Heart right ventricle (tissue), 16 donors: ENCODE measurements at regions not wholly inside any gene's neighbourhood (a gene's known extent, or its start where the extent isn't known, plus 50 kb on each side); places are given as distances from the start of the nearest gene placed in this dataset.
"Not testable (repeated sequence)": the region's sequence is repeated elsewhere in the genome, so short reads cannot be mapped to it uniquely, and the experiment has no call there.

ENCODE experiments used
- ATAC-seq, 8 donors: fragments of 200-7000 bp; cut with Tn5 transposase; one replicate each; pipeline ENCODE4 v1.9.1; 2020; ENCODE audit warnings: mild to moderate bottlenecking in 8 of 8, moderate library complexity in 8 of 8, moderate number of reproducible peaks in 1 of 8
- DNase-seq, 2 donors: peaks; one replicate each; pipeline ENCODE4 v3.0.0-alpha.2; 2020
- H3K27ac ChIP-seq, 10 donors: fragments of 200-600 bp; sonication (generic) in 2 of 10; one replicate each; pipeline versions ENCODE4 v1.5.0 to v1.8.0; 2020 to 2022; ENCODE audit warnings: mild to moderate bottlenecking in 3 of 10
- H3K27me3 ChIP-seq, 7 donors: fragments of 200-600 bp; one replicate each; pipeline ENCODE4 v1.8.0; 2021 to 2022; ENCODE audit warnings: mild to moderate bottlenecking in 2 of 7
- H3K36me3 ChIP-seq, 9 donors: fragments of 200-600 bp; sonication (generic) in 1 of 9; one replicate each; pipeline versions ENCODE4 v1.5.0 to v1.8.0; 2020 to 2022; ENCODE audit warnings: mild to moderate bottlenecking in 2 of 9
- H3K4me1 ChIP-seq, 9 donors: fragments of 200-600 bp; sonication (generic) in 1 of 9; one replicate each; pipeline versions ENCODE4 v1.5.0 to v1.8.0; 2020 to 2022; ENCODE audit warnings: mild to moderate bottlenecking in 4 of 9
- H3K4me3 ChIP-seq, 10 donors: fragments of 200-600 bp; sonication (generic) in 2 of 10; one replicate each; pipeline versions ENCODE4 v1.5.0 to v1.8.0; 2020 to 2022; ENCODE audit warnings: mild to moderate bottlenecking in 7 of 10, moderate library complexity in 2 of 10
- H3K9me3 ChIP-seq, 11 donors: fragments of 200-600 bp in 10 of 11; sonication (generic) in 2 of 11; one replicate each; pipeline versions ENCODE4 v1.5.0 to v1.8.0; 2013 to 2022; ENCODE audit warnings: mild to moderate bottlenecking in 2 of 11, control low read depth in 1 of 11, moderate library complexity in 1 of 11
- WGBS, 2 donors: extraction: QIAGEN DNeasy Blood & Tissue Kit; methylation state at CpG; one replicate each; pipeline ENCODE4 v1.1.7; 2013; ENCODE audit warnings: inconsistent platforms in 1 of 2; 5-methylcytosine and 5-hydroxymethylcytosine counted together
- intact Hi-C, 10 donors: fragments of 100-400 bp; cut with DNase I; formaldehyde crosslinking; loops; one replicate each; pipeline versions ENCODE4 v1.11.1 to v1.14.2; 2022
- TF ChIP-seq, protein P1 (sequence below), 9 donors: fragments of 200-600 bp; sonication (generic) in 2 of 9; IDR thresholded peaks; one replicate each; pipeline versions ENCODE4 v1.5.0 to v1.8.0; 2021 to 2022; ENCODE audit warnings: antibody characterized with exemption in 9 of 9, mild to moderate bottlenecking in 5 of 9, moderate library complexity in 1 of 9
- donor health status: Arrhythmogenic right ventricular cardiomyopathy.
- donor health status: ischemic (EF 13 %, LVEDD 7.1; RV severe dilation, severe dysfunction).
- donor health status: healthy with polysubstance abuse.
- donor health status: DM: no; HTN: yes; CAD: no.
- donor health status: DM: no; HTN: no; CAD: no.
- donor health status: ischemic (EF 25% LVEDD 6.9; RV normal size, moderate dysfunction).
- donor health status: ischemic (EF 25% LVEDD 5.7; RV mildly dilated, moderate dysfunction).
- donor health status: healthy.
- donor health status: DM: yes; HTN: yes; CAD: no.
- donor health status: Ischemic cardiomyopathy.
- donor health status: ischemic (EF 35%, LVEDD 5.7; RV mildly dilated, moderate dysfunction).
- donor health status: nonischemic (EF 11% LVEDD 7.7; RV severe dilation, severe dysfunction).
- donor health status: DM: yes; HTN: yes; CAD: no.
- donor health status: PGD.
- donor health status: ischemic (EF 29% LVEDD 5.4; RV normal size, mild dysfunction).
- donor health status: nonischemic (EF 23%, LVEDD 6.1; RV moderate dilation, normal function).

DNA sequence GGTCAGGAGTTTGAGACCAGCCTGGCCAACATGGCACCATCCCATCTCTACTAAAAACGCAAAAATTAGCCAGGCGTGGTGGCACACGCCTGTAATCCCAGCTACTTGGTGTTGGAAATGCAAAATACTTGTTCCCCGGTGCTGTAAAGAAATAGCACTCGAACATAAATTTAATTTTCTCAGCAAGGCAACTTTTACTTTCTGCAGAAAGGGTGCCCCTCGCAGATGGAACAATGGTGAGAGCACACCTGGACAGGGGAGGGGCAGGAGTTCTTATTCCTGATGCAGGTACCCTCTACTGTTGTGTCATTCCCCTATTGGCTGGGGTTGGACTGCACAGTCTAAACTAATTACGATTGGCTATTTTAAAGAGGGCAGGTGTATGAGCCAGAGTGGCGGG, 139.7 kb downstream of the FHIP1A start:
- Histone ChIP-seq H3K9me3 (peaks cover 0 to 40% (median 11%) of the 10 kb centered on the region in 11 donors), H3K36me3 (no peaks in the 10 kb centered on the region), H3K4me3 (no peak overlapping the region), H3K27ac (no peak overlapping the region), H3K27me3 (no peaks in the 10 kb centered on the region), H3K4me1 (no peaks in the 10 kb centered on the region)
- ATAC-seq: no peak
- intact Hi-C loops: no loop called here
- TF ChIP-seq, protein P1, sequence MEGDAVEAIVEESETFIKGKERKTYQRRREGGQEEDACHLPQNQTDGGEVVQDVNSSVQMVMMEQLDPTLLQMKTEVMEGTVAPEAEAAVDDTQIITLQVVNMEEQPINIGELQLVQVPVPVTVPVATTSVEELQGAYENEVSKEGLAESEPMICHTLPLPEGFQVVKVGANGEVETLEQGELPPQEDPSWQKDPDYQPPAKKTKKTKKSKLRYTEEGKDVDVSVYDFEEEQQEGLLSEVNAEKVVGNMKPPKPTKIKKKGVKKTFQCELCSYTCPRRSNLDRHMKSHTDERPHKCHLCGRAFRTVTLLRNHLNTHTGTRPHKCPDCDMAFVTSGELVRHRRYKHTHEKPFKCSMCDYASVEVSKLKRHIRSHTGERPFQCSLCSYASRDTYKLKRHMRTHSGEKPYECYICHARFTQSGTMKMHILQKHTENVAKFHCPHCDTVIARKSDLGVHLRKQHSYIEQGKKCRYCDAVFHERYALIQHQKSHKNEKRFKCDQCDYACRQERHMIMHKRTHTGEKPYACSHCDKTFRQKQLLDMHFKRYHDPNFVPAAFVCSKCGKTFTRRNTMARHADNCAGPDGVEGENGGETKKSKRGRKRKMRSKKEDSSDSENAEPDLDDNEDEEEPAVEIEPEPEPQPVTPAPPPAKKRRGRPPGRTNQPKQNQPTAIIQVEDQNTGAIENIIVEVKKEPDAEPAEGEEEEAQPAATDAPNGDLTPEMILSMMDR (IDR thresholded peaks at IDR 0.05): no peak
- 80 to 85% methylated on average over 8 of the region's 8 CpGs for WGBS, 2 donors
- DNase-seq: no peak

DNA sequence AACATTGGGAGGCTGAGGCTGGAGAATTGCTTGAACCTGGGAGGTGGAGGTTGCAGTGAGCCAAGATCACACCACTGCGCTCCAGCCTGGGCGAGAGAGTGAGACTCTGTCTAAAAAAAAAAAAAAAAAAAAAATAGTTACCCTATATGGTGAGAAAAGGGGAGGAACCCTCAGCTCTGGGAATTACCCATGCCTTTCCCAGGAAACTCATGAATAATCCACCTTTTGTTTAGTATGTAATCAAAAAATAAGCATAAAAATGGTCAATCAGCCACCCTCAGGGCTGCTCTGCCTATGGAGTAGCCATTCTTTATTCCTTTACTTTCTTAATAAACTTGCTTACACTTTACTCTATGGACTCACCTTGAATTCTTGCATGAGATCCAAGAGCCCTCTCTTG, 140.4 kb downstream of the FHIP1A start:
- 93 to 100% methylated on average over 2 of the region's 2 CpGs for WGBS, 2 donors
- not testable (repeated sequence) for H3K4me1 ChIP-seq, DNase-seq

DNA sequence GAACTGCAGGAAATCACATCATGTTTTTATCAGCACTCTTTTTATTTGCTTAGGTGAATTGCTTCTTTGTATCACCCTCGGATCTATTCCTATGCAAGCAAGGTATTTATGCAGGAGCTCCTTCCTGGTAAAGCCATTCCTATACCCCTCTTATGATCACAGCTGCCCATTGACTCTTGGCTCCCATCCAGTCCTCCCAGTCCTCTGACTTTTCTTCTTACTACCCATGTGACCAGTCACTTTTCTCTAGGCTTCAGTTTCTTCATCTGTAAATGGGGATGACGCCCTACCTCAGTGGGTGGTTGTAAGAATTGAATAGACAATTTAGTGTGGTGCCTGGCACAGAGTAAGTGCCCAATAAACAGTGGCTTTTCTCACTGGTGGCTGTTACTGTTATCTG, 144.9 kb downstream of the FHIP1A start:
- Histone ChIP-seq H3K9me3 (peaks cover 0 to 26% (median 1%) of the 10 kb centered on the region in 11 donors), H3K27me3 (no peaks in the 10 kb centered on the region), H3K4me3 (no peak overlapping the region), H3K36me3 (no peaks in the 10 kb centered on the region), H3K4me1 (no peaks in the 10 kb centered on the region), H3K27ac (no peak overlapping the region)
- TF ChIP-seq, protein P1 (IDR thresholded peaks at IDR 0.05): no peak
- intact Hi-C loops: no loop called here
- WGBS, 2 donors: 54 to 58% methylated on average over 2 of the region's 2 CpGs
- ATAC-seq: no peak
- DNase-seq: no peak

More for the DNA sequence above, 140.4 kb downstream of the FHIP1A start:
- H3K4me3 ChIP-seq, H3K36me3 ChIP-seq, ATAC-seq, H3K27ac ChIP-seq, intact Hi-C loops, H3K27me3 ChIP-seq: not testable (repeated sequence)
- peaks cover 0 to 40% (median 11%) of the 10 kb centered on the region in 11 donors for H3K9me3 ChIP-seq

DNA sequence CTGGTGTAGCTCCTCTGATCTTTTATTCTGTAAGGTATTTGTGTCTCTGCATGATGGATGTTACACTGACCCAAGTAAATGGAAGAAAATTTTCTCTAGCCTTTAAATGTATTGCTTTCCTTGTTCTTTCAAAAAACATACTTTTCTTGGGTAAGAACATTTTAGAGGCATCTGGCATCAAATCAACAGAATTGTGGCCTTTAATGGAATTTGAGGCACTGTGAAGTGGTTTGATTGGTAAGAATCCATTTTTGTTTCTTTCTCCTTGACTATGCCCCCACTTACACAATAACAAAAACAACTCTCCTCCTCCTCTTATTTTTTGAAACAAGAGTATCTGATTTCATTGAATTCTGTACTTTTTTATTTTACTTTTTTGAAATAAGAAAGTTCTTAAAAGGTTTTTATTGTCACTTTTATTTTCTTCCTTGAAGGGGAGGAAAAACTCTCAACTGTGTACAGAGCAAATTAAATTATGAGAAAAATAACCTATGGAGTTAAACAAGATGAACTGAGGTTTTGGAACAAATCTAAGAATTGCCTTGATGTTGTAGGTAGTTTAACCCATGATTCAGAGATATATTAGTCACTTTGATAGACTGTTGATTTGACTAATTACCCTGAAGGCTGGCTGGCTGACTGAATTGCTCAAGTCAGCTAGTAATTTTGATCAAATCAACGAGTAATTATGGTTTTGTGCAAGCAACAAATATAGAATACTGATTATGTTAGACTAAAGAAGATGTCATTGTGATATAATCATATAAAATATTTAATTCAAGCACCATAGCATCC, 146.4 kb downstream of the FHIP1A start:
- DNase-seq (no peak), ATAC-seq (no peak)
- Histone ChIP-seq H3K4me1 (no peaks in the 10 kb centered on the region), H3K36me3 (no peaks in the 10 kb centered on the region), H3K27me3 (no peaks in the 10 kb centered on the region), H3K9me3 (peaks cover 0 to 17% (median 0%) of the 10 kb centered on the region in 11 donors), H3K4me3 (no peak overlapping the region), H3K27ac (no peak overlapping the region)
- WGBS, 2 donors: 47 to 56% methylated on average over 1 of the region's 1 CpG
- TF ChIP-seq, protein P1 (IDR thresholded peaks at IDR 0.05): no peak
- intact Hi-C loops: loop anchor here in 1 of 10 donors (5.0 kb wide), 1 partner anchor 97 kb away; no protein-coding TSS in a partner anchor
